GM21390 (cell line): ENCODE measurements at regions not wholly inside any gene's neighbourhood (a gene's known extent, or its start where the extent isn't known, plus 50 kb on each side); places are given as distances from the start of the nearest gene placed in this dataset.
"Not testable (repeated sequence)": the region's sequence is repeated elsewhere in the genome, so short reads cannot be mapped to it uniquely, and the experiment has no call there.

Experiments used
- ATAC-seq: cut with Tn5 transposase; IDR thresholded peaks from one replicate; pipeline ENCODE4 v1.9.1; 2021; ENCODE audit not compliant: unreplicated experiment

- no peak for ATAC-seq
Observed at GRCh38 chr7:101707587-101707986, 78.5 kb upstream of the MYL10 start.

GRCh38 chr7:101708223-101708622 is 79.1 kb upstream of the MYL10 start:
- no peak for ATAC-seq

- no peak for ATAC-seq
Observed at GRCh38 chr7:101712652-101713051, 83.6 kb upstream of the MYL10 start.

DNA sequence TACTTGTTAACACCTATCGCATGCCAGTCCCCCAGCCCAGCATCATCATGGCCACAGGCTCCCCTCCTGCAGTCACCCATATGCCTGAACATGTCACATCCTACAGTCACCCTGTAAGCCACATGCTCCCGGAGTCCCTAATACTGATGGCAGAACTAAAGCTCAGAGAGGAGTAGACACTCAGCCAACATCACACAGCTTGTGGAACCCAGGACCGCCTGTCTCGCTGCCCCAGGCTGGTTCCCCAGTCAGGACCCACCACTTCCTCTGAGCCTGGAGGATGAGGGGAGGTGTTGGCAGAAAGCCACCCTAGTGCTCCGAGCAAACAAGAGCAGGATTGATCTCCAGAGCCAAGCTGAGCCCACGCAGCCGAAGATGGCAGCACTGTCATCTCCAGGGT is 85.0 kb upstream of the MYL10 start:
- ATAC-seq: no peak

DNA sequence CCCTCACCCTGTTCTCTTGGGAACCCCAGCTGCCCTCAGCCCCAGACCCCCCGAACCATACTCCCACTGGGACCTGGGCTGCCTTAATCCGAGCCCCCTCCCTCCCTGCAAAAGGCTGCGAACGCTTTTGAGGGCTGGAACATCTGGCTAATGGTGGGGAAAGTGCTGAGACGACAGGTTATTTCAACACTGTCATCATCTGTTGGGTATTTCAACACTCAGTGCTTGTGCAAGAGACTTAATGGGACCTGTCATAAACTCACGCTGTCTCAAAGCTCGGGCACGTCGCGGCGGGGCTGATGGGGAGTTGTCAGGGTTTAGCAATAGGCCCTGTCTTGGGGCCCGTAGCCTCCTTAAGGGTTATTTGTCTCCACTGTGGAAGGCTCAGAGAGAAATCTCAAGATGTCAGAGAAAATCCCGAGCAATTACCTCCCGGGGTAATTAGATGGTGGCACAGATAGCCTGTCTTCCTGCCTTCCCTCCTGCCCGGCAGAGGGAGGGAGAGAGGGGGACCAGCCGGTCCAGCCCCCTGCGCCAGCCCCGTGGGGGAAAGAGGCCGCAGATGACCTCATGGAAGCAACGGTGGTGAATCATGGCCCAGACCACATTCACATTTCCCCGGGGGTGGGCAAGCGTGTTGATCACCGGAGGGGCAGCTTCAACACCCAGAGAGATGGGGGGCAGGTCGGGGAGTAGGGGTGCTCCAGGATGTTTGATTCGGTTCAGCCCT is 88.7 kb upstream of the MYL10 start:
- ATAC-seq: no peak

DNA sequence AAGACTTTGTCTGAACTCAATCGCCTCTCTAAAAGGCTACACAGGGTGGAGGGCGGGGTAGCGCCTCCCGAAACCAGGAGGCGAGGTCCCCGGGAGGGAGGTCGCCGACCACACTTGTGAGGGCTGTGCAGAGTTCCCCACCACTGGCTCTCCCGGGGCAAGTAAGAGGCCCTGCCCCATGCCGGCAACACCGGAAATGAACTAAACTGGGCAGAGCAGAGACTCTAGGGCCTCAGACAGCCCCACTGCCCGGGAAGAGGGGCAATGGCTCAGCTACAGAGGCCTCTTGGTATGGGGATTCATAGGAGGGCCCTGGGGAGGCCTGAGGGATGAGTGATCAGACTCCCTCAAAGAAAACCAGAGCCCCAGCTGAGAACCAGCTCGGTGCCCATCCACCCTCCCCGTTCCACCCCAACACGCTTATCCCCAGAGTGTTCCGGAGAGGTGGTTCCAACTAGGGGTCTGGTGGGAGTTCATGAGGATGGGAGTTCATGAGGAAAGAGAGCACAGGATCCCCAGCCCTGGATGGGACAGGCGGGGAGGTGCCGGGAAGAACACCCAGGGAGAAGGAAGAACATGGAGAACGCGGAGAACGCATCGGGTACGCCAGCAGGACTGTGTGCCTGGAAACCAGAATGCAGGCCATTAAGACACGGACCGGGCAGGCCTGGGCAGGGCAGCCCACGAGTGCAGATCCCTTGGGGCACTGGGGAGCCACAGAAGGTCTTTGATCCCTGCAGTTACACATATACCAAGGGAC is 89.4 kb upstream of the MYL10 start:
- ATAC-seq: no peak

- no peak for ATAC-seq
Observed at GRCh38 chr7:101719123-101719470, 90.0 kb upstream of the MYL10 start.

DNA sequence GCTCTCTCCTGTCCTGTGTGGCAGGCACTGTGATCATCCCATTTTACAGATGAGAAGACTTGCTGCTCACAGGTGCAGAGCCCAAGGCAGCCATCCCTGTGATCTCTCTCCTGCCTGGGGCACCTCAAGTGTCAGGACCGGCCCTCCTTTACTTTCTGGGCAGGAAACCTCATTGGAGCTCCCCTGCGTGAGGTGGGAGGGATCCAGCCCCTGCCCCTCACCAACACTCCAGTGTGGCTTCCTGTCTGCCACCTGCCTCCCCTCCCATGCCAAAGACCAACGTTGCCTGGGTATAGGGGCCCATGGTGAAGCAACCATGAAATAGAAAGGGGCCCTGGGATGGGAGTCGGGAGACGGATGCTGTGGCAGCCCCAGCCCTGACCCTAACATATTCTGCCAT is 91.2 kb upstream of the MYL10 start:
- no peak for ATAC-seq

DNA sequence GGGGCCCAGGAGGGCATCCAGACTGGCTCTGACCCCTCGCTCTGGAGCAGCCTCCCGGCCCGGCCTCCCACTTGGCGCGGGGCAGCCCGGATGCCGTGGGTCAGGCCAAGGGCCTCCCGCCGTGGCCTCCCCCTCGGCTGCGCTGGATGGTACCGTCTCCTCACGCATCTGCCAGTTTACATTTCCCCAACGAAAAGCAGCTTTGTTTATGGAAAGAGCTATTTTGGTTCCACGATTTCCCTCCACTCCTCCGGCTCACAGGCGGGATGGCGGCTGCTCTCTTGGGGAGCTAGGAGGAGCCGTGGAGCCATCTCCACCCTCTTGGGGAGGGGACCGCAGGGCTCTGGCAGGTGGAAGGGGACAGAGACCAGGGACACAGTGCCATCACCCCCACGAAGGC is 93.2 kb upstream of the MYL10 start:
- no peak for ATAC-seq

DNA sequence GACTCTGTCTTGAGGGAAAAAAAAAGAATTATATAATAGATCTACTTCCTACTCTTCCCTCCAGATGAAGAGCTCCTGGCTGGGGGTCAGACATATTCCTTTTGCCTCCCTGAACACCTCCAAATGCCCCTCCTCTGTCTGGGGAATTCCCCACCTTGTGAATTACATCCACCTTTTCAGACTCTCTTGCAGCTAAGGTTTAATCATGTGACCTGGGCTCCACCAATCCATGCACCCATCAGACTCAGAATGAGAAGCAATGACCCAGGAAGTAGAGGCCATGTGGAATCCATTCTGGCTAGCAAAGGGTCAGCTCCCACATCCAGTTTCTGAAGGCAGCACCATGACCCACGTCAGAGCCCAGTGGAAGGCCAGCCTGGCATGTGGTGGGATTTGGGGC is 93.6 kb upstream of the CUX1 start:
- no peak for ATAC-seq

GRCh38 chr7:101724957-101725356 is 92.5 kb upstream of the CUX1 start:
- no peak for ATAC-seq

DNA sequence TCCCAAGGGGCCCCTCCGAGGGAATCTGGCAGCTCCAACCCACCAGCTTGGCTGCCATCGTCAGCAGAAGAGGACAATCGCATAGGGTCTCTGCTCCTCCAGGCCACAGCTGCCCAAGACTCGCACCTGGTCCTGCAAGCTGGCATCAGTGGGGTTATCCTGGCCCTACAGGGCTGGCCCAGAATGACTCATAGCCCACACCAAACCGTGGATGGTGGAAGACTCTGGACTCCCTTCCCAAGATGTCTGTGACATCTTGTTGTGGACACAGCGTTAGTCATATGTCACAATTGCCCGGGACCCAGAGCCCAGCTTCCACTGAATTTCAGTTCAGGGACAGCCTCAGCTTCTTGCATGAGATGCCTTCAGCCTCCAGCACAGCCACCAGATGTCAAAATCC is 91.5 kb upstream of the CUX1 start:
- ATAC-seq: no peak

GRCh38 chr7:101727184-101727583 is 90.2 kb upstream of the CUX1 start:
- ATAC-seq: no peak

- no peak for ATAC-seq
Observed at GRCh38 chr7:101728128-101728527, 89.3 kb upstream of the CUX1 start.

DNA sequence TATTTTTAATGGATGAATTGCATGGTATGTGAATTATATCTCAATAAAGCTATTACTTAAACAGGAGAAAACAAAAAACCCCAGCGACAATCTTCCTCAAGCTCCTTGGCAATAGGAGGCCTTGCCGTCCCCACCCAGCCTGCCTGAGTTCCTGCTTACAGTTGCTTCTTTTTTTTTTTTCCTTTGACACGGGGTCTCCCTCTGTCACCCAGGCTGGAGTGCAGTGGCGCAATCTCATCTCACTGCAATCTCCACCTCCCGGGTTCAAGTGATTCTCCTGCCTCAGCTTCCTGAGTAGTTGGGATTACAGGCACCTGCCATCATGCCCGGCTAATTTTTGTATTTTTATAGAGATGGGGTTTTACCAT is 88.6 kb upstream of the CUX1 start:
- ATAC-seq: not testable (repeated sequence)

GRCh38 chr7:101729241-101729883 is 88.1 kb upstream of the CUX1 start:
- no peak for ATAC-seq

- ATAC-seq: no peak
Observed at GRCh38 chr7:101731502-101732084, 85.8 kb upstream of the CUX1 start.

- ATAC-seq: peak; percentile 80
Observed at GRCh38 chr7:101733713-101734475, 83.5 kb upstream of the CUX1 start.

DNA sequence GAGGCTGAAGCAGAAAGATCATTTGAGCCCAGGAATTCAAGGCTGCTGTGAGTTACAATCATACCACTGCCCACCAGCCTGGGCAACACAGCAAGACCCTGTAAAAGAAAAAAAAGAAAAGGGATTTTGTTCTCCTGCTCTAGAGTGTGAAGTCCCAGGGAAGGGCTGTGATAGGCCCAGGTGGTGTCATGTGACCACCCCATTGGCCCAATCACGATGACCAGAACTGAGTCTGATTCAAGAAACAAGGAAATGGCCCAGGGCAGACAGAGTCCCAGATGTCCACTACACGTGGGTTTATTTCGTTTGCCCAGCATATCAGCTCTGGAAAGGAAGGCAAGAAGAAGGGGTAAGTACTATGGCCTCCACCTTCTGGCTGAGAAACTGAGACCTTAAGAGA is 81.3 kb upstream of the CUX1 start:
- ATAC-seq: no peak

DNA sequence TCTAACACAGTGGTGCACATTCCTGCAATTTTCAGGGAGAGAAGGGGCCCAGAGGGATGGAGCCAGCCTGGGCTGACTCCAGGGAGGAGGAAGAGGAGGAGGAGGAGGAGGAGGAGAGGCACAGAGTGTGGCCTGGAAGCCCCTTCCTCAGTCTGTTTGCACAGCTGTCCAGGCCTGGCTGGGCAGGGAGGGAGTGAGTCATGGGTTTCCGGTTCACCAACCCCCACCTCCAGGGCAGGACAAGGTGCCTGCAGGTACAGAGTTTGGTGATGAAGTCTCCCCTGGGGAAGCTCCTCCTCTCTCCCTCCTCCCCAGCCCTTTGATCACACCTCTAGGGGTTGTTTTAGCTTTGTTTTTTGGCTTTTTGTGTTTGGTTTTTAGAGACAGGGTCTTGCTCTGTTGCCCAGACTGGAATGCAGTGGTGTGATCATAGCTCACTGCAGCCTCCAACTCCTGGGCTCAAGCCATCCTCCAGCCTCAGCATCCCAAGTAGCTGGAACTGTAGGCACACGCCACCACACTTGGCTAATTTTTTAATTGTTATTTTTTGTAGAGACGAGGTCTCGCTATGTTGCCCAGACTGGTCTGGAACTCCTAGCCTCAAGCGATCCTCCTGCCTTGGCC is 77.5 kb upstream of the CUX1 start:
- ATAC-seq: no peak
